ENCODE measurements at regions not wholly inside any gene's neighbourhood (a gene's known extent, or its start where the extent isn't known, plus 50 kb on each side); places are given as distances from the start of the nearest gene placed in this dataset.

DNA sequence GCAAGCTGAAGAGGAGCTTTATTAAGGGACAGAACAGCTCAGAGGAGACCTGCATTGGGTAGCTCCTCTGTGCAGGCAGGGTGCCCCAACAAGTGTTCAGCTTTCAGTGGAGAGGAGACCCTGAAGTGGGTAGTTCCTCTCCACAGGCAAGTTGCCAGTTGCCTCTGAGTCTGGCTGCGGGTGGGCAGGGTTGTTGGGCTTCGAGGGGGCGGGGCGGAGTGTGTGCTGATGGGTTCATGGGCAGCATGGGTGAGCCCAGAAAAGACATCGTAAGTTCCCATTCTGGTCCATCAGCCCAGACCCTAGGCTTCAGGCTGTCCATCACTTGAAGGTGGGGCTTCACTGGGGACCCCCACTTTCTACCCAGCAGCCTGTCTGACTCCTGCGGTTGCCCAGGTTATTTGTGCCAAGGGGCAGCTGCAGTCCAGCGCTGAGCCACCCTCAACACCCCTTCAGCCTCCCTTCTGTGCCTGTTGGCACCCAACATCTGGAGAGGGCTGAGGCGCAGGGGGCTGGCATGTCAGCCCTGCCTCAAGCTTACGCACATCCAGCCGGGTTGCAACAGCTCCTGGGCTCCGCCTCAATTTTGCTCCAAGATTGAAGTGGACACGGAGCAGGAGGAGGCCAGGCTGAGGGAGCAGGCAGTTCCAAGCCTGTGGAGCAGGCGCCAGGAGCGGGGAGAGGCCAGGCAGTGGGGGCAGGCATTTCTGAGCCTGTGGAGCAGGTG is 350.5 kb upstream of the PCDH20 start:
- DNase-seq (ENCODE audit: low spot score) = no peak

DNA sequence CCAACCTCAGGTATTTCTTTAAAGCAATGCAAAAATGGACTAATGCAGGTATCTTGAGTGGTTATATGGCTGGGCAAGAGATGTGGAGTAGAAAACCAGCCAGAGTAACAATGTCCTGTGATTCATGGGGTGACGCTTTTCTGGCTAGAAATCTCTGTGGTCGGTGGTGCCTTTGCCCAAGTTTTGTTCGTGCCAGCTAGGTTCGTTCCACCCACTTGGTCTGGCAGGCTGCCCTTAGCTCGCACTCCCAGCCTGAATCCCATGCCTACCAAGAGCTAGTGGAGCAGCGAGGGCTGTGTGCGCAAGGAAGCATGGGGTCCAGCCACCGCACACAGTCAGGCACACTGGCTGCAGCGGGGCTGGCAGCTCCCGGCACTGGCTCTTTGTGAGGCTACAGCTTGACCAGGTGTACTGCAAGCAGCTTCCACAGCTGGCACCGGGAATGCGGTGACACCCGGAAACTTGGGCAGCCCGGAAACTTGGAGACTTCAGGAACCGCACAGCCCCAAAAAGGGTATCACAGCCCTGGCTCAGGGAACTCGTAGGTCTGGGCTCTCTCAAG is 349.6 kb upstream of the PCDH20 start:
- DNase-seq (ENCODE audit: low spot score) = no peak

GRCh38 chr13:61761690-61762089 is 346.0 kb upstream of the PCDH20 start:
- DNase-seq (ENCODE audit: low spot score) = no peak

- DNase-seq (ENCODE audit: low spot score) = no peak
Measured at GRCh38 chr13:61760102-61760501, 344.5 kb upstream of the PCDH20 start.

DNA sequence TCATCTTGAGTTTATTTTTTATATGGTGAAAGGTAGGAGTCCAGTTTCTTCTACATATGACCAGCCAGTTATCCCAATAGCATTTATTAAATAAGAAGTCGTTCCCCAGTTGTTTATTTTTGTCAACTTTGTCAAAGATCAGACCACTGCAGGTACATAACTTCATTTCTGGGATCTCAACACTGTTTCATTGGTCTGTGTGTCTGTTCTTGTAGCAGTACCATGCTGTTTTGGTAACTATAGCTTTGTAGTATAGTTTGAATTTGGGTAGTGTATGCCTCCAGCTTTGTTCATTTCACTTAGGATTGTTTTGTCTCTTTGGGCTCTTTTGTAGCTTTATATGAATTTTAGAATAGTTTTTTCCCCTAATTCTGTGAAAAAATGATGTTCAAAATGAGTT is 340.4 kb upstream of the PCDH20 start:
- no peak for DNase-seq (ENCODE audit: low spot score)

DNA sequence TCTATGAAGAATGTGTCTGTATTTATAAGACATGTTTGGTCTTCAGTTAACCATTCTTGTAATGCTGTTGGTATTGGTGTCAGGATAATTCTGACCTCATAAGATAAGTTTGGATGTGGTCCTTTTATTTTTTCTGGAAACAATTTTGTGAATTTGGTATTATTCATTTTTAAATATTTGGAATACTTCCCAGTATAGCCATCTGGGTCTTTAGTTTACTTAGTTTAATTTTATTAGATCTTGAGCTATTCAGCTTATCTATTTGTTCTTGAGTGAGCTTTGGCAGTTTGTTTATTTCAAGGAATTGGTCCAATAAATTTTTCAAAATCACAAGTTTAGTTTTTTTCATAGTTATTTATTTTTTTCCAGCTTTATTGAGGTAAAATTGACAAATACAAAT is 335.4 kb upstream of the PCDH20 start:
- no peak for DNase-seq (ENCODE audit: low spot score)

DNA sequence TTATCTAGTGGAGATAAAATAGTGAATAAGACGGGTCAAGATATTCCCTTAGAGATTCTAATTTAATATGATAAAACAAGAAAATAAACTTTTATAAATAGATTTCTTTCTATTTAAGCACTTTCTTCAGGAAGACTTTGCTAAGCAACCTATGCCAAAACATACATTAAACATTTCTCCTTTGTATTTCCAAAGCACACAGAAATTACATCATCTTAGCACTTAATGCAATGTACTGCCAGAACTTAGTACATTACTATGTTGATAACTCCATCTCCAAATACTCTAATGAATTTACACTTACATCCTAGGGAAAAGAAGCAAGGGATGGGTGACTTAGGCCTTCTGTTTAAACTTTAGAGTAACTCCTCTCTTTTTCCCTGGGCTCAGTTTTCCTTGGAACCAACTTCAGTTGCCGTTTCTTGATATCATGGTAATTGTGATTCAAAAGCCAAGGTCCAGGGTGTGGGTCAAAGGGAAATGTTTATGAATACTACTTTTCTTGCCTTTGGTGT is 322.6 kb upstream of the PCDH20 start:
- no peak for DNase-seq (ENCODE audit: low spot score)

DNA sequence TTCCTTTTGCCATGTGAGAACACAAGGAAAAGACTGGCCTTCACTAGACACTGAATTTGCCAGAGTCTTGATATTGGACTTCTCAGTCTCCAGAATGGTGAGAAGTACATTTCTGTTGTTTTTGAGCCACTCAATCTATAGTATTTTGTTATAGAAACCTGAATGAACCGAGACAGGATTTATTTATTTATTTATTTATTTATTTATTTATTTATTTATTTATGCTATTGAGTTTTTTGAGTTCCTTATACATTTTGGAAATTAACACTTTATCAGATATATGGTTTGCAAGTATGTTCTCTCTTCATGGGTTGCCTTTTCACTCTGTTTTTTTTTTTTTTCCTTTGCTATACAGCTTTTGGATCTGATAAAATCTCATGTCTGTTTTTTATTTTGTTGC is 319.0 kb upstream of the PCDH20 start:
- no peak for DNase-seq (ENCODE audit: low spot score)

DNA sequence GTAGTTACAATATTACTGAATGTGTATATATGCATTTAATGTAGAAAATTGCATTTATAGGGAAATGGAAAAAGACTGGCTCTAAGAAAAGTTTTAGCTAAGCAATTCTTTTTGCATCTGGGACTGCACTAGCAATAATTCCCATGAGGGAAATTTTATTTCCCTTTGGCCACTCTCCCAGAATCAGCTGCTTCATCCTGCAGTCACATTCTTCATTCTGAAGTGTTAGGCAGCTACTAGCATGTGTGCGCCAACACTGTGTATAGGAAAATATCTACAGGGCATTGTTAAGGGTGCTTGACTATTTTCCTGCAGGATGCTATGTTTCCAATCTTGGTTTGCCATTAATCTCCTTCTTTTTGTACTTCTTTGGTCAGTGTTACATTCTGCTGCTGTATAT is 312.8 kb upstream of the PCDH20 start:
- no peak for DNase-seq (ENCODE audit: low spot score)

DNA sequence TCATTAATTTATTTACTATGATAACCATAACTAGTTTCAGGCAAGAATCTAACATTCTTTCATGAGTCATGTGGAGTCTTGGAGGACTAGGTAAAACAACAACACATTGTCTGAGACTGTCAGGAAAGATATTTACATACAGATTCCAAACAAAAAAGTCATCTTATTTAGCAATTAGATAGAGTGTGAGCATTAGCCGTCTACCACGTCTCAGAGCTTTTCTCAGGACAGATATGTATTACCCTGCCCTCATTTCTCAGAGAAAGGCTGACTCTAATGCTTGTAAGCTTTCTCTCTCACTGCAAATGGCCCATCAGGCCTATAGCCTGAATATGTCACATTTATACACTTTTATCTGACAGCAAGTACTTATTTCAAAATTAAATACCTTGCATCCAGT is 312.1 kb upstream of the PCDH20 start:
- no peak for DNase-seq (ENCODE audit: low spot score)

GRCh38 chr13:61725806-61726205 is 310.2 kb upstream of the PCDH20 start:
- no peak for DNase-seq (ENCODE audit: low spot score)

- no peak for DNase-seq (ENCODE audit: low spot score)
Measured at GRCh38 chr13:61722119-61722518, 306.5 kb upstream of the PCDH20 start.

GRCh38 chr13:61712621-61713020 is 297.0 kb upstream of the PCDH20 start:
- DNase-seq (ENCODE audit: low spot score) = no peak

DNA sequence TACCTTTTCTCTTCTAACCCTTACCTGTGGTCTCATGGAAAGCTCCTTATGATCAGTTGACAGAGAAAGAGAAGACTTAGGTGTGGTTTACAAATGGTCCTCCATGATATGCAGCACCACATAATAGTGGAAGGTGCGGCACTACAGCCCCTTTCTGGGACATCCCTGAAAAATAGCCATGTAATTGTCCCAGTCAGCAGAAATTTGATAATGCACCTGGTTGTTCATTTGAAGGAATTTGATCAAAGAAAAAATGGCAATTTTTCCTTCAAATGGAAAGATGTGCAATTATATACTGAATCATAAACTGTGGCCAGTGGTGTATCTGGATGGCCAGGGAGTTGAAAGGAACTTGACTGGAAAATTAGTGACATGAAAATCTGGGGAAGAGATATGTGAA is 293.6 kb upstream of the PCDH20 start:
- no peak for DNase-seq (ENCODE audit: low spot score)

GRCh38 chr13:61706899-61707298 is 291.2 kb upstream of the PCDH20 start:
- no peak for DNase-seq (ENCODE audit: low spot score)

GRCh38 chr13:61700620-61701019 is 285.0 kb upstream of the PCDH20 start:
- no peak for DNase-seq (ENCODE audit: low spot score)

DNA sequence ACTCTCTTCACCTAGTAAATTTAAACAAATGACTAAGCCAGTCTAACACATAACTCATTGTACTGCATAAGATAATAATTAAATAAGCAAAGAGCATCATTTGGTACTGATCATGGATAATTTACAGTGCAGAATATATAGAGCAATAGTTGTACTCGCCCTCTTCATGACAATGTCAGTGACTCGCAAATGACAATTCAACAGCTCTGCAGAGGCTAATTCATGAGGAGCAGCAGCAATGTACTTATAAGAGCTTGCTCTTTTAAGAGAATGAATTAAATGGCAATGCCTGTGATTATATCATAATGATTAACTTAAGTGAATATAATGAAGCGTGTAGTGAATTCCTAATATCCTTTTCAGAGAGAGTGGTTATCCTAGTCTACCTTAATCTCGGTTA is 284.5 kb upstream of the PCDH20 start:
- no peak for DNase-seq (ENCODE audit: low spot score)

GRCh38 chr13:61696676-61697075 is 281.0 kb upstream of the PCDH20 start:
- no peak for DNase-seq (ENCODE audit: low spot score)

DNA sequence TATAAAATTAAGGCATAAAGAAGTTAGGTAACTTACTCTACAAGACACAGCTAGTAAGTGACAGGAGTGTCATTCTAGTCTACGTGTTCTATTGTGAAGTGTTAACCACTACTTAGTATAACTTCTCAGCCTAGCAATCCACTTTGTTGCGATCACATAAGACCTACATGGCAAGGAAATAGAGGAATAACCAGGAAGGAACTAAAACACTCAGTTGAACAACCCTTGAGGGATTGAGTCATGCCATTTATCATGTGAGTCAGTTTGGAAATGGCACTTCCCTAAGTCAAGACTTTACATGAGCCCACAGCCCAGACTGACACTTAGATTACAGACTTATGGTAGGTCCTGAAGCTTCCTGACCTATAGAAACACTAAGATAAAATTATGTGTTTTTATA is 279.5 kb upstream of the PCDH20 start:
- DNase-seq (ENCODE audit: low spot score) = no peak

DNA sequence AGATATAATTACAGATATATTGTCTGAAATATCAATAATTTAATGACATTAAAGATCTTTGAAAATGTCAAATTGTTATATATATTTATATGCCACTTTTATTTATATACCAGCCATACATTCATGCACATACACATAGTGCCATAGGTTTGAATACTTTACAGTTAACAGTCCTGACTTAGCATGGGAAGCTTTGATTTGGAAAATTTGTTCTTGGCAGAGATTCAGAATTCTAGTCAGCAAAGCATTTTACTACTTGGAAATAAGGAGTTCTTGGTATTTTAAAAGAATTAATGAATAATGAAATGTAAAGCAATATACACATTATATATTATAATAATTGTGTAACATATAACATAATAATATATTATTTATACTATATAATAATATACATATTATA is 277.0 kb upstream of the PCDH20 start:
- no peak for DNase-seq (ENCODE audit: low spot score)

GRCh38 chr13:61685682-61686012 is 270.0 kb upstream of the PCDH20 start:
- DNase-seq (ENCODE audit: low spot score) = no peak

GRCh38 chr13:61684976-61685681 is 269.5 kb upstream of the PCDH20 start:
- no peak for DNase-seq (ENCODE audit: low spot score)

GRCh38 chr13:61672756-61673155 is 257.1 kb upstream of the PCDH20 start:
- DNase-seq (ENCODE audit: low spot score) = no peak
